OCI-LY3 (cell line): ENCODE measurements at regions not wholly inside any gene's neighbourhood (a gene's known extent, or its start where the extent isn't known, plus 50 kb on each side); places are given as distances from the start of the nearest gene placed in this dataset.

Experiments used
- H2AFZ ChIP-seq: fragments of 200-600, 300-600 bp; shearing (Covaris generic); 2 replicates; pipeline ENCODE4 v1.6.0; 2014; ENCODE audit warnings: antibody characterized with exemption, low read depth, low read length
- H3K27ac ChIP-seq: fragments of 200-600, 300-600 bp; sonication (generic); 2 replicates; pipeline ENCODE4 v1.5.1; 2014; ENCODE audit warnings: mild to moderate bottlenecking, low read length, moderate library complexity, mixed read lengths
- H3K27me3 ChIP-seq: fragments of 200-600, 300-600 bp; sonication (generic); 2 replicates; pipeline ENCODE4 v1.6.1; 2014; ENCODE audit warnings: low read depth, low read length, mixed read lengths
- H3K36me3 ChIP-seq: fragments of 200-600, 300-600 bp; sonication (generic); replicated peaks from 2 replicates; pipeline ENCODE3; 2014; ENCODE audit warnings: low read depth, low read length, mixed read lengths
- H3K4me1 ChIP-seq: fragments of 300-600, 200-600 bp; sonication (generic); 2 replicates; pipeline ENCODE4 v1.6.1; 2014; ENCODE audit warnings: low read length, mixed read lengths
- H3K4me2 ChIP-seq: fragments of 200-600, 300-600 bp; sonication (generic); 2 replicates; pipeline ENCODE4 v1.6.1; 2014; ENCODE audit warnings: low read length, mixed read lengths
- H3K4me3 ChIP-seq: fragments of 300-600, 200-600 bp; sonication (generic); 2 replicates; pipeline ENCODE4 v1.5.1; 2014; ENCODE audit warnings: antibody characterized with exemption, mild to moderate bottlenecking, low read length, moderate library complexity
- H3K79me2 ChIP-seq: fragments of 300-600, 200-600 bp; shearing (Covaris generic); 2 replicates; pipeline ENCODE4 v1.6.1; 2014; ENCODE audit warnings: mild to moderate bottlenecking, low read length, mixed read lengths
- H3K9ac ChIP-seq: fragments of 300-600, 200-600 bp; shearing (Covaris generic); 2 replicates; pipeline ENCODE4 v1.6.0; 2014; ENCODE audit warnings: mild to moderate bottlenecking, low read length, moderate library complexity
- H3K9me3 ChIP-seq: fragments of 200-600, 300-600 bp; shearing (Covaris generic); 2 replicates; pipeline ENCODE4 v1.6.1; 2014; ENCODE audit warnings: low read length, mixed read lengths; ENCODE audit not compliant: insufficient read depth
- H4K20me1 ChIP-seq: fragments of 200-600, 300-600 bp; sonication (generic); 2 replicates; pipeline ENCODE4 v1.6.1; 2016; ENCODE audit warnings: low read length, mixed read lengths; ENCODE audit not compliant: insufficient read depth
- EZH2phosphoT487 ChIP-seq: fragments of 200-600 bp; shearing (Covaris generic); IDR thresholded peaks from 2 replicates; pipeline ENCODE4 v1.6.1; 2018; ENCODE audit warnings: antibody characterized with exemption, mixed run types, low read depth
- TF ChIP-seq, protein P1 (sequence below): fragments of 200-600, 300-600 bp; sonication (generic); IDR thresholded peaks from 2 replicates; pipeline ENCODE4 v1.5.1; 2014; ENCODE audit warnings: antibody characterized with exemption, low read length, low read depth

DNA sequence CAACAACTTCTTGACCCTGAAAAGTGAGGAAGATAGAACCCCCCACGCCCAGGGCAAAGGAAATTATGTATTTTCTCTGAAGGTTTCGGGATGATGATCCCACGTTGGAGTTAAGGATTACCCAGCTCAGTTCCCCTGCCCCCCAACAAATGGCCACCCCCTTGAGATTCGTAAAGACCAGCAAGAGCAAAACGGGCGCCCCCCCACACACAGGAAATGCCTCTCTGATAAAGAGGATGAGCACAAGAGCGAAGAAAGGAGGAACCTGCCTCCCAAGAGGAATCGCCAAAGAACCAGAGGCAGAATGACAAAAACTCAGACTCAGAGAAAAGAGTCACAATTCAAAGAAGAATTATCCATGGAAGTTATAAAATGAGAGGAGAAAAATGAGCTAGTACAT, 576.9 kb downstream of the MATN1 start:
- Histone ChIP-seq H3K4me2 (no peak overlapping the region), H3K9me3 (no peaks in the 10 kb centered on the region), H3K4me3 (no peak overlapping the region), H2AFZ (no peak overlapping the region), H3K36me3 (no peaks in the 10 kb centered on the region), H3K9ac (no peak overlapping the region), H3K27me3 (no peaks in the 10 kb centered on the region), H3K79me2 (no peaks in the 10 kb centered on the region), H3K27ac (no peak overlapping the region), H4K20me1 (no peaks in the 10 kb centered on the region), H3K4me1 (no peaks in the 10 kb centered on the region)
- TF ChIP-seq EZH2phosphoT487: no peak
- TF ChIP-seq, protein P1, sequence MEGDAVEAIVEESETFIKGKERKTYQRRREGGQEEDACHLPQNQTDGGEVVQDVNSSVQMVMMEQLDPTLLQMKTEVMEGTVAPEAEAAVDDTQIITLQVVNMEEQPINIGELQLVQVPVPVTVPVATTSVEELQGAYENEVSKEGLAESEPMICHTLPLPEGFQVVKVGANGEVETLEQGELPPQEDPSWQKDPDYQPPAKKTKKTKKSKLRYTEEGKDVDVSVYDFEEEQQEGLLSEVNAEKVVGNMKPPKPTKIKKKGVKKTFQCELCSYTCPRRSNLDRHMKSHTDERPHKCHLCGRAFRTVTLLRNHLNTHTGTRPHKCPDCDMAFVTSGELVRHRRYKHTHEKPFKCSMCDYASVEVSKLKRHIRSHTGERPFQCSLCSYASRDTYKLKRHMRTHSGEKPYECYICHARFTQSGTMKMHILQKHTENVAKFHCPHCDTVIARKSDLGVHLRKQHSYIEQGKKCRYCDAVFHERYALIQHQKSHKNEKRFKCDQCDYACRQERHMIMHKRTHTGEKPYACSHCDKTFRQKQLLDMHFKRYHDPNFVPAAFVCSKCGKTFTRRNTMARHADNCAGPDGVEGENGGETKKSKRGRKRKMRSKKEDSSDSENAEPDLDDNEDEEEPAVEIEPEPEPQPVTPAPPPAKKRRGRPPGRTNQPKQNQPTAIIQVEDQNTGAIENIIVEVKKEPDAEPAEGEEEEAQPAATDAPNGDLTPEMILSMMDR: no peak

DNA sequence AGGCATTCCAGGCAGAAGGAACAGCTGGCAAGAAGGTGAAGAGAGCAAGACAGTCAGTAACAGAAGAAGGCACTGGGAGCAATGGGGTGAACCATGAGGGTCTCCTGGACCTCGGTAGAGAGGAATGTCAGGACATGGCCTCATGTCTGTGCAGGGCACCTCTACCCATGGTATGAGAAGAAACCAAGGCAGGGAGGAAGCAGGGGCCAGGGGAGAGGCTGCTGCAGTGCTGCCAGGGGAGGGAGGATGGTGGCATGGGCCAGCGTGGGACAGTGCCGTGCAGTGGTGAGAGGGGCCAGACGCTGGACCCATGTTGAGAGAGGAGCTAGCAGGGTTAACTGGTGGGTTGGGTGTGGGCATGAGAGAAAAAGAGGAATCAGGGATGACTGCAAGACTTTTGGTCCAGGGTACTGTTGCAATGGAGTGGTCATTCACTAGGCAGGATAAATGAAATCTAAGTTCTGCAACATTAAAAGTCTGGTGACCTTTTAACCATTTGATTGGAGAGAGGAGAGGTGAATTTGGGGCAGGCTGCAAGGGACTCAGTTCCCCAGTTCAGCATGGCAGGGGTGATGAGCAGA, 577.6 kb downstream of the MATN1 start:
- Histone ChIP-seq H3K27ac (no peak overlapping the region), H3K9me3 (no peaks in the 10 kb centered on the region), H3K9ac (no peak overlapping the region), H3K36me3 (no peaks in the 10 kb centered on the region), H4K20me1 (no peaks in the 10 kb centered on the region), H3K27me3 (no peaks in the 10 kb centered on the region), H3K79me2 (no peaks in the 10 kb centered on the region), H2AFZ (no peak overlapping the region), H3K4me3 (no peak overlapping the region), H3K4me2 (no peak overlapping the region), H3K4me1 (no peaks in the 10 kb centered on the region)
- TF ChIP-seq, protein P1: no peak
- no peak for TF ChIP-seq EZH2phosphoT487

DNA sequence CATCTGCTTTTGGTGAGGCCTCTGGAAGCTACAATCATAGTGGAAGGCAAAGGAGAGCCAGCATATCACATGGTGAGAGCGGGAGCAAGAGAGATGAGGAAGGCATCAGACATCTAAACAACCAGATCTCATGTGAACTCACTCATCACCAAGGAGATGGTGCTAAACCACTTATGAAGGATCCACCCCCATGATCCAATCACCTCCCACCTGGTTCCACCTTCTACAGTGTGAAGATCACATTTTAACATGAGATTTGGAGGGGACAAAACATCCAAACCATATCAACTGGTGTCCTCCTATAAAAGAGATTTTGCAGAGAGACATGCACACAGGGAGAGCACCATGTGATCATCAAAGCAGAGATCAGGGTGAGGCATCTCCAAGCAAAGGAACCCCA, 578.6 kb downstream of the MATN1 start:
- H3K36me3 ChIP-seq: no peaks in the 10 kb centered on the region
- H3K9ac ChIP-seq: no peak overlapping the region
- no peak for TF ChIP-seq EZH2phosphoT487
- TF ChIP-seq, protein P1: no peak
- H3K4me2 ChIP-seq: no peak overlapping the region
- H4K20me1 ChIP-seq: no peaks in the 10 kb centered on the region
- H3K4me1 ChIP-seq: no peaks in the 10 kb centered on the region
- H3K27me3 ChIP-seq: no peaks in the 10 kb centered on the region
- H3K79me2 ChIP-seq: no peaks in the 10 kb centered on the region
- no peaks in the 10 kb centered on the region for H3K9me3 ChIP-seq
- no peak overlapping the region for H3K27ac ChIP-seq
- H2AFZ ChIP-seq: no peak overlapping the region
- H3K4me3 ChIP-seq: no peak overlapping the region

DNA sequence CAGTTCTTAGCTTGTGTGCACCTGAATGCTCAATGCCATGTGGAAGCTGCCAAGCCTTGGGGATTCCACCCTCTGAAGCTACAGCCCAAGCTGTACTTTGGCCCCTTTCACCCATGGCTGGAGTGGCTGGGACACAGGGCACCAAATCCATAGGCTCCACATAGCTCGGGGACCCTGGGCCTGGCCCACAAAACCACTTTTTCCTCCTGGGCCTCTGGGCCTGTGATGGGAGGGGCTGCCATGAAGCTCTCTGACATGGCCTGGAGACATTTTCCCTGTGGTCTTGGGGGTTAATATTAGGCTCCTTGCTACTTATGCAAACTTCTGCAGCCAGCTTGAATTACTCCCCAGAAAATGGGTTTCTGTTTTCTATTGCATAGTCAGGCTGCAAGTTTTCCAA, 579.9 kb downstream of the MATN1 start:
- Histone ChIP-seq H3K36me3 (no peaks in the 10 kb centered on the region), H2AFZ (no peak overlapping the region), H3K27me3 (no peaks in the 10 kb centered on the region), H3K27ac (no peak overlapping the region), H3K9me3 (no peaks in the 10 kb centered on the region), H3K4me3 (no peak overlapping the region), H3K4me1 (no peaks in the 10 kb centered on the region), H3K9ac (no peak overlapping the region), H3K79me2 (no peaks in the 10 kb centered on the region), H4K20me1 (no peaks in the 10 kb centered on the region), H3K4me2 (no peak overlapping the region)
- no peak for TF ChIP-seq EZH2phosphoT487
- TF ChIP-seq, protein P1: no peak
